CD4-positive, alpha-beta T cell treated with Interleukin-21 for 1 hour (primary cell): ENCODE measurements at regions not wholly inside any gene's neighbourhood (a gene's known extent, or its start where the extent isn't known, plus 50 kb on each side); places are given as distances from the start of the nearest gene placed in this dataset.
A peak's percentile ranks its signal among the peaks of the same experiment; 100 is the strongest.
"Not testable (repeated sequence)": the region's sequence is repeated elsewhere in the genome, so short reads cannot be mapped to it uniquely, and the experiment has no call there.

Source experiments
- DNase-seq: peaks from one replicate; pipeline ENCODE4 v3.0.0-alpha.2; 2020

- not testable (repeated sequence) for DNase-seq
Observed at GRCh38 chr2:111430817-111431661, 310.3 kb downstream of the BCL2L11 start.

- DNase-seq: not testable (repeated sequence)
Observed at GRCh38 chr2:111432423-111432822, 311.7 kb downstream of the BCL2L11 start.

GRCh38 chr2:111432916-111433499 is 312.3 kb downstream of the BCL2L11 start:
- not testable (repeated sequence) for DNase-seq

GRCh38 chr2:111433892-111434607 is 313.3 kb downstream of the BCL2L11 start:
- DNase-seq: not testable (repeated sequence)

GRCh38 chr2:111434608-111434939 is 313.9 kb downstream of the BCL2L11 start:
- not testable (repeated sequence) for DNase-seq

- not testable (repeated sequence) for DNase-seq
Observed at GRCh38 chr2:111435553-111436310, 315.0 kb downstream of the BCL2L11 start.

GRCh38 chr2:111436411-111436810 is 315.7 kb downstream of the BCL2L11 start:
- not testable (repeated sequence) for DNase-seq

- DNase-seq: not testable (repeated sequence)
Observed at GRCh38 chr2:111437288-111437990, 316.7 kb downstream of the BCL2L11 start.

GRCh38 chr2:111438161-111438560 is 317.4 kb downstream of the BCL2L11 start:
- not testable (repeated sequence) for DNase-seq

GRCh38 chr2:111439237-111439636 is 318.5 kb downstream of the BCL2L11 start:
- DNase-seq: not testable (repeated sequence)

- DNase-seq: not testable (repeated sequence)
Observed at GRCh38 chr2:111441614-111442013, 320.9 kb downstream of the BCL2L11 start.

- peak; percentile 25 for DNase-seq
Observed at GRCh38 chr2:111442767-111443454, 322.2 kb downstream of the BCL2L11 start.

GRCh38 chr2:111444516-111444915 is 323.8 kb downstream of the BCL2L11 start:
- DNase-seq: not testable (repeated sequence)

- DNase-seq: not testable (repeated sequence)
Observed at GRCh38 chr2:111445191-111445929, 324.6 kb downstream of the BCL2L11 start.

- not testable (repeated sequence) for DNase-seq
Observed at GRCh38 chr2:111445941-111446340, 325.2 kb downstream of the BCL2L11 start.

- not testable (repeated sequence) for DNase-seq
Observed at GRCh38 chr2:111447482-111447881, 326.8 kb downstream of the BCL2L11 start.

GRCh38 chr2:111448796-111449195 is 328.1 kb downstream of the BCL2L11 start:
- not testable (repeated sequence) for DNase-seq

- peak; percentile 31 for DNase-seq
Observed at GRCh38 chr2:111450526-111450925, 329.8 kb downstream of the BCL2L11 start.

GRCh38 chr2:111451692-111452199 is 331.0 kb downstream of the BCL2L11 start:
- not testable (repeated sequence) for DNase-seq

GRCh38 chr2:111452208-111452607 is 331.5 kb downstream of the BCL2L11 start:
- not testable (repeated sequence) for DNase-seq
